ENCODE measurements at regions not wholly inside any gene's neighbourhood (a gene's known extent, or its start where the extent isn't known, plus 50 kb on each side); places are given as distances from the start of the nearest gene placed in this dataset.

- TF ChIP-seq MAX (IDR thresholded peaks at IDR 0.05), result no peak
- TF ChIP-seq, protein P1, sequence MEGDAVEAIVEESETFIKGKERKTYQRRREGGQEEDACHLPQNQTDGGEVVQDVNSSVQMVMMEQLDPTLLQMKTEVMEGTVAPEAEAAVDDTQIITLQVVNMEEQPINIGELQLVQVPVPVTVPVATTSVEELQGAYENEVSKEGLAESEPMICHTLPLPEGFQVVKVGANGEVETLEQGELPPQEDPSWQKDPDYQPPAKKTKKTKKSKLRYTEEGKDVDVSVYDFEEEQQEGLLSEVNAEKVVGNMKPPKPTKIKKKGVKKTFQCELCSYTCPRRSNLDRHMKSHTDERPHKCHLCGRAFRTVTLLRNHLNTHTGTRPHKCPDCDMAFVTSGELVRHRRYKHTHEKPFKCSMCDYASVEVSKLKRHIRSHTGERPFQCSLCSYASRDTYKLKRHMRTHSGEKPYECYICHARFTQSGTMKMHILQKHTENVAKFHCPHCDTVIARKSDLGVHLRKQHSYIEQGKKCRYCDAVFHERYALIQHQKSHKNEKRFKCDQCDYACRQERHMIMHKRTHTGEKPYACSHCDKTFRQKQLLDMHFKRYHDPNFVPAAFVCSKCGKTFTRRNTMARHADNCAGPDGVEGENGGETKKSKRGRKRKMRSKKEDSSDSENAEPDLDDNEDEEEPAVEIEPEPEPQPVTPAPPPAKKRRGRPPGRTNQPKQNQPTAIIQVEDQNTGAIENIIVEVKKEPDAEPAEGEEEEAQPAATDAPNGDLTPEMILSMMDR (IDR thresholded peaks at IDR 0.05 in 2 of 3, conservative IDR thresholded peaks at IDR 0.05 in 1 of 3; ENCODE audit: borderline replicate concordance in 1 of 3, insufficient read depth in 1 of 3, low read depth in 2 of 3, low read length in 2 of 3), result no peak
These were observed 144.5 kb upstream of the PCBD1 start for GRCh38 chr10:71032887-71033286.

Data from HCT116 (cell line).